ENCODE measurements at regions not wholly inside any gene's neighbourhood (a gene's known extent, or its start where the extent isn't known, plus 50 kb on each side); places are given as distances from the start of the nearest gene placed in this dataset.

DNA sequence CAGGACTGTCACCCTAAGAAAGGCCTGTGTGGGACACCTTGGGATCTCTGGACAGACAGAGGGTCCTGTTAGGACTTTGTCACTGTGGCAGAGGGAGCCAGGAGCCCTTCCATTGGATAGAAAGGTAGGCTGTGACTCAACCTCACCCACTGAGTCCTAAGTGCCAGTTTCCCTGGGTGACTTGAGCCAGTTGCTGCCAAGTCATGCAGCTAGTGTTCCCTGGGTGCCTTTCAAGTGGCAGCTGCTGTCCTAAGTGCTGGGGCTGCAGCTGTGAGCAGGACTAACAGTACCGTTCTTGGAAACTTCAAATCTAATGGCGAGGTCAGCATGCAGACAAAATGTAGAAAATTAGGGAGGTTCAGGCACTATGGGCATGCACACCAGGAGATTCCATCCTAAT is 393.7 kb downstream of the TMEM135 start:
- TF ChIP-seq, protein P1, sequence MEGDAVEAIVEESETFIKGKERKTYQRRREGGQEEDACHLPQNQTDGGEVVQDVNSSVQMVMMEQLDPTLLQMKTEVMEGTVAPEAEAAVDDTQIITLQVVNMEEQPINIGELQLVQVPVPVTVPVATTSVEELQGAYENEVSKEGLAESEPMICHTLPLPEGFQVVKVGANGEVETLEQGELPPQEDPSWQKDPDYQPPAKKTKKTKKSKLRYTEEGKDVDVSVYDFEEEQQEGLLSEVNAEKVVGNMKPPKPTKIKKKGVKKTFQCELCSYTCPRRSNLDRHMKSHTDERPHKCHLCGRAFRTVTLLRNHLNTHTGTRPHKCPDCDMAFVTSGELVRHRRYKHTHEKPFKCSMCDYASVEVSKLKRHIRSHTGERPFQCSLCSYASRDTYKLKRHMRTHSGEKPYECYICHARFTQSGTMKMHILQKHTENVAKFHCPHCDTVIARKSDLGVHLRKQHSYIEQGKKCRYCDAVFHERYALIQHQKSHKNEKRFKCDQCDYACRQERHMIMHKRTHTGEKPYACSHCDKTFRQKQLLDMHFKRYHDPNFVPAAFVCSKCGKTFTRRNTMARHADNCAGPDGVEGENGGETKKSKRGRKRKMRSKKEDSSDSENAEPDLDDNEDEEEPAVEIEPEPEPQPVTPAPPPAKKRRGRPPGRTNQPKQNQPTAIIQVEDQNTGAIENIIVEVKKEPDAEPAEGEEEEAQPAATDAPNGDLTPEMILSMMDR (IDR thresholded peaks at IDR 0.05; ENCODE audit: low read depth, low read length), result no peak
- TF ChIP-seq EZH2phosphoT487 (IDR thresholded peaks at IDR 0.05; ENCODE audit: low read depth), result no peak
